GM21515 (cell line): ENCODE measurements at regions not wholly inside any gene's neighbourhood (a gene's known extent, or its start where the extent isn't known, plus 50 kb on each side); places are given as distances from the start of the nearest gene placed in this dataset.

Experiments
- ATAC-seq: cut with Tn5 transposase; IDR thresholded peaks from one replicate; pipeline ENCODE4 v1.9.1; 2021; ENCODE audit not compliant: unreplicated experiment

- no peak for ATAC-seq
Measured at GRCh38 chr6:4591218-4591617, 185.0 kb upstream of the CDYL start.

DNA sequence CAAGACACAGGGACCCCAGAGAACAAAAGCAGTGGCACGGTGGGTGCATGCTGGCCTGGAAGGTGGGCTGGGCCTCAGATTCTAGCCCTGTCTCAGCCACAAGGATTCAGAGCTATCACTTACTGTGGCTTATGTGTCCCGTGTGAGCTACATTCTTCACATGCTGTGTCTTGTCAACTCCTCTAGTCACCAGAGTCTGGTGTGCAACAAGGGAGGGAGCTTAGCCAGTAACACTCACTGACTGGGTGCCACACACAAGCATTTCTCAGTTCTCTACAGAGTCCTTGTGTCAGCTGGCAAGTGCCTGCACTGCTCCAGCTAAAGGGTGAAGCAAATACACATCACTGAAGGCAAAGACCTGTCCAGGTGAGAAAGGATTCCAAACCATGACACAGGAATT, 186.9 kb upstream of the CDYL start:
- ATAC-seq = no peak

GRCh38 chr6:4588581-4588980, 187.6 kb upstream of the CDYL start:
- ATAC-seq = no peak

DNA sequence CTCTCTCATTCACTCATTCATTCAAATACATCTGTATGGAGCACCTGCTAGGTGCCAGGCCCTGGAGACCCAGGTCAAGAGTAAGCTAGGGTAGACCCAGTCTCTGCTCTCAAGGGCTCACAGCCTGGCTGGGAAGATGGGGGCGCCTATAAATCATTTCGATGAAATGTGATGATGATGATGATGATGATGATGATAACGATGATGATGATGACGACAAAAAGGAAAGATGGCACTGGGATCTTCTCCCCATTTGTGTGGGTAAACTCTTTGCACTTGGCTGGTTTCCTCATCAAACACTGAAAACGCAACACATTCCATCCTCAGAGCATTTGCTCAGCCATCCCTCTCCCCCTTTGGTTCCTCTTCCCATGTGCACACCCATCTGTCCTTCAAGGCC, 188.0 kb upstream of the CDYL start:
- no peak for ATAC-seq

- ATAC-seq = no peak
Measured at GRCh38 chr6:4587171-4587570, 189.0 kb upstream of the CDYL start.

GRCh38 chr6:4586469-4586859, 189.7 kb upstream of the CDYL start:
- ATAC-seq = no peak

GRCh38 chr6:4585682-4586468, 190.3 kb upstream of the CDYL start:
- ATAC-seq = no peak

GRCh38 chr6:4584801-4585200, 191.4 kb upstream of the CDYL start:
- no peak for ATAC-seq

DNA sequence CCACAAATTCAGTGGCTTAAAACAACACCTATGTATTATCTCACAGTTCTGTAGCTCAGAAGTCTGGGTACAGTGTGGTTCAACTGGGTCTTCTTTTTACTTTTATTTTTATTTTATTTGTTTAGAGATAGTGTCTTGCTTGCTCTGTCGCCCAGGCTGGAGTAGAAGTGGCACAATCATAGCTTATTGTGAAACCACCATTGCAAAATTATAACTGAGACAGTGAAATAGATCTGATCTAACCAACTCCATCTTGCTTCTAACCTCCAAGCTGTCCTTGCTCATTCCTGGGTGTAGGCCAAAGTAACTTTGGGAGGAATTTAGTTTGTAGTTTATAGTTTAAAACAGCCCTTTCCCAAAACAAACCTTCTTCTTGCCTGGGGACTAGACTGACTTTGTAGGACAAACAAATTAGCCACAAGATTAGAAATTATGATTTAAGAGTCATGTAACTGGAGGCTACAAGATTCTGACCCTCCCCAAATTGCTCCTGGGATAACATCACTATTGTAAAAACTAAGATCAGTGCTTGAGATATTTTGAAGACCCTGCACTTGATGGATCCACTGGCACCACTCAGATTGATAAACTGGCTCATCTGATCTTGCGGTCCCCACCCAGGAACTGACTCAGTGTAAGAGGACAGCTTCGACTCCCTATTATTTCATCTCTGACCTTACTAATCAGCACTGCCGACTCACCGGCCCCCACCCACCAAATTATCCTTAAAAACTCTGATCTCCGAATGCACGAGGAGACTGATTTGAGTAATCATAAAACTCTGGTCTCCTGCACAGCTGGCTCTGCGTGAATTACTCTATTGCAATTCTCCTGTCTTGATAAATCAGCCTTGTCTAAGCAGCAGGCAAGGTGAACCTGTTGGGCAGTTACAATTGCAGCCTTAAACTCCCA, 193.4 kb upstream of the CDYL start:
- no peak for ATAC-seq

- ATAC-seq = no peak
Measured at GRCh38 chr6:4581468-4582385, 194.5 kb upstream of the CDYL start.

DNA sequence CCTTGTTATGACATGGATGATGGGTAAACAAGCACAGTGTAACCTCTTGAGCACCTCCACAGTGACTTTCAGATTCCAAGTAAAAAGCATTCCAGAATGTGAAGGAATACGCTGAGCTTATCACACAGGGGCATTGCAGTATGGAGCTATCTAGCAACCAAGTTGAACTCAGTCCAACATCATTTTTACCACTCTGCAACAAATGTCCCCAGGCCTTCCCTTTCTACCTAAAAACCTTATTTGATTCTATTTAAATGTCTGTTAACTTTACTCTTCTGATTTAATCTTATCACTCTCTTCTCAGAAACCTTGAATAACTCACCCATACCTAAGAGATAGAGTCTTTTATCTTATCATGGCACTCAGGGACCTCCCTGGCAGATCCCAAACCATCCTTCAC, 195.8 kb upstream of the CDYL start:
- no peak for ATAC-seq

DNA sequence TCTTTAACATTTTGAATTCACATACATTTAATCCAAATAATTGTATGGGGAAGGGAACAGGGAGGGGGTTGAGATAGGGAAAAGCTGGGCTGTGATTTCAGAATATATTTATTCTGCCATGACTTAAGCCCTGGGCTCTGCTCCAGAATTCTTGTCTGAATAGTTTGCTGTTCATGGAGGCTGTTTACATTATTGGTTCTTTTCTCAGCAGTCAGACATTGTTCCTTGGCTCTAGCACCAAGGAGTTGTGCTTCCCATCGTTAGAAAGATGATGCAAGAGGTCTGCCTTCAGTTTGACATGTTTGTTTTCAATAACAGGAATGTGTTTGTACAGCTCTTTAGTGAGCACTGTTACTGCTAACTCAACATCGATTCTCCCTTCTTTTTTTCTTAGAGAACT, 198.8 kb upstream of the CDYL start:
- ATAC-seq = no peak

DNA sequence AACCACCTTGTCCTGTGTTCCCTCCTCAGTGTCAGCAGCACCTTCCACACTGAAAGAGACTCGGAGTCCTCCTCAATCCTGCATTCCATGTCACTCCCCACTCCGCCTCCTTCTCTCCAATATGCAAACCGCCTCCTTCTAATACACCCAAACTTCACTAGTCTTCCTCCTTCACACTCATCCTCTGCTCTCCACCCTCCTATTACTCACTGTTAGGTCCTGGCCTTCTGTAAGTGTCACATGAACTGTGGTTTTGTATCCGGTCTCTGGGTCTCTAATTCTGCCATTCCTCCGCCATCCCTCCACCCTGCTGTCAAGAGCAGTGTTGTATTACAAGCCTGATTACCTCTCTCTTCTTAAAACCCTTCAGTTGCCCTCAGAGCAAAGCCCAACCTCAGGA, 200.5 kb upstream of the CDYL start:
- no peak for ATAC-seq

GRCh38 chr6:4574007-4574406, 202.2 kb upstream of the CDYL start:
- no peak for ATAC-seq

DNA sequence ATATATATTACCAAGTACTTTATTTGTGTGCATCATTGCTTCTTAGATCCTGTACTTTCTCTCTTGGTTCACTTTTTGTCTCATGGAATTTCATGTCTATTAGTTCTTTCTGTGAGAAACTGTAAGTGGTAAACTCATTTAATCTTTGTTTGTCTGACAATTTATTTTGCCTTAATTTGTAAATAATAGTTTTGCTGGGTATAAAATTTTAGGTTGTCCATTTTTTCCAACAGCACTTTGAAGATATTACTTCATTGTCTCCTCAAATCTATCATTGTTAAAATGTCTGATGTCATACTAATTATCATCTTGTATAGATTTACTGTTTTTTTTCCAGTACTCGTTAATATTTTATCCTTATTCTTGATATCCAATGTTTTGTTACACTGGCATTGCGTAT, 205.2 kb upstream of the CDYL start:
- ATAC-seq = no peak

- ATAC-seq = no peak
Measured at GRCh38 chr6:4568138-4568537, 208.1 kb upstream of the CDYL start.

- ATAC-seq = no peak
Measured at GRCh38 chr6:4567141-4567540, 209.1 kb upstream of the CDYL start.

- no peak for ATAC-seq
Measured at GRCh38 chr6:4565301-4566250, 210.6 kb upstream of the CDYL start.

GRCh38 chr6:4564801-4565271, 211.4 kb upstream of the CDYL start:
- ATAC-seq = no peak

DNA sequence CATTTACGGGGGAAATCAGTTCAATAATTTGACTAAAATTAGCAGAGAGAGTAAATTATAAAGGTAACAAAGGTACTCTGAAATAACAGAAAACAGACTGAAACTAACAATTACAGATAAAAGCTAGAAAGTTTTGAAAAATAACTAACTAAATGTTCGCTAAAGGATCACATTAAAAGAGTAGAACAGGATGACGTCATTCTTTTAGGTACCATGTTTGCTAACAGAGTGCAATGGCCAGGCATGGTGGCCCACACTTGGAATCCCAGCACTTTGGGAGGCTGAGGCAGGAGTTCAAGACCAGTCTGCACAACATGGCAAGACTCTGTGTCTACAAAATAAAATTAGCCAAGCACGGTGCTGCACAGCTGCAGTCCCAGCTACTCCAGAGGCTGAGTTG, 212.3 kb upstream of the CDYL start:
- ATAC-seq = no peak
